ENCODE measurements at regions not wholly inside any gene's neighbourhood (a gene's known extent, or its start where the extent isn't known, plus 50 kb on each side); places are given as distances from the start of the nearest gene placed in this dataset.

DNA sequence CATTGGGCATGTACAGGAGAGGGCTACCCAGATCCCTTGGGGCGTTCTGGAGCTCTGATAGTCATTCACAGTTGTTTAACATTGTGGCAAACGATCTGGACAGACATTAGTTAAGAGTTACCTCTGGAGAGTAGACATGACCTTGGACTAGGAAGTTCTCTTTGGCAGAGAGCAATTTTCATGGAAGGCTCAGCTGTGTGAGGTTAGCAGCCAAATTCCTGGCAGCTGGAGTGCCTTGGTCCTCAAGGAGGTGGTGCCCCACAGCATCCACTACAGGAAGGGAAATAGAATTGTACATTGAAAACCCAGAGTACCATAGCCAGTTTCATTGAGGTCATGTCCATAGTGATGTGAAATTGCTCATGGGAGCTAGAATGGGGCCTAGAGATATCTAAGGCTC lies 82.8 kb downstream of the BLID start:
- Histone ChIP-seq H3K9me3 (ENCODE audit: insufficient read depth, low read length) (no peaks in the 10 kb centered on the region), H4K20me1 (ENCODE audit: low read depth, low read length) (no peaks in the 10 kb centered on the region), H3K27me3 (ENCODE audit: low read length) (no peaks in the 10 kb centered on the region), H3K9ac (ENCODE audit: low read length) (no peak overlapping the region), H3K4me3 (ENCODE audit: insufficient read depth, low read length, poor library complexity, severe bottlenecking) (no peak overlapping the region), H2AFZ (ENCODE audit: low read depth, low read length, severe bottlenecking) (no peak overlapping the region), H3K36me3 (ENCODE audit: low read length) (no peaks in the 10 kb centered on the region), H3K79me2 (ENCODE audit: insufficient read depth, low read length) (no peaks in the 10 kb centered on the region), H3K4me2 (ENCODE audit: low read depth, low read length, poor library complexity, severe bottlenecking) (no peak overlapping the region), H3F3A (ENCODE audit: insufficient read depth) (no peaks in the 10 kb centered on the region), H3K9me2 (replicated peaks; ENCODE audit: insufficient read depth, low read length) (no peaks in the 10 kb centered on the region), H3K27ac (ENCODE audit: low read depth, low read length) (no peak overlapping the region)
- TF ChIP-seq, protein P1, sequence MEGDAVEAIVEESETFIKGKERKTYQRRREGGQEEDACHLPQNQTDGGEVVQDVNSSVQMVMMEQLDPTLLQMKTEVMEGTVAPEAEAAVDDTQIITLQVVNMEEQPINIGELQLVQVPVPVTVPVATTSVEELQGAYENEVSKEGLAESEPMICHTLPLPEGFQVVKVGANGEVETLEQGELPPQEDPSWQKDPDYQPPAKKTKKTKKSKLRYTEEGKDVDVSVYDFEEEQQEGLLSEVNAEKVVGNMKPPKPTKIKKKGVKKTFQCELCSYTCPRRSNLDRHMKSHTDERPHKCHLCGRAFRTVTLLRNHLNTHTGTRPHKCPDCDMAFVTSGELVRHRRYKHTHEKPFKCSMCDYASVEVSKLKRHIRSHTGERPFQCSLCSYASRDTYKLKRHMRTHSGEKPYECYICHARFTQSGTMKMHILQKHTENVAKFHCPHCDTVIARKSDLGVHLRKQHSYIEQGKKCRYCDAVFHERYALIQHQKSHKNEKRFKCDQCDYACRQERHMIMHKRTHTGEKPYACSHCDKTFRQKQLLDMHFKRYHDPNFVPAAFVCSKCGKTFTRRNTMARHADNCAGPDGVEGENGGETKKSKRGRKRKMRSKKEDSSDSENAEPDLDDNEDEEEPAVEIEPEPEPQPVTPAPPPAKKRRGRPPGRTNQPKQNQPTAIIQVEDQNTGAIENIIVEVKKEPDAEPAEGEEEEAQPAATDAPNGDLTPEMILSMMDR (IDR thresholded peaks at IDR 0.05; ENCODE audit: insufficient read depth, low read length, poor library complexity, severe bottlenecking): no peak
- TF ChIP-seq EZH2phosphoT487 (conservative IDR thresholded peaks at IDR 0.05; ENCODE audit: low read length): no peak

DNA sequence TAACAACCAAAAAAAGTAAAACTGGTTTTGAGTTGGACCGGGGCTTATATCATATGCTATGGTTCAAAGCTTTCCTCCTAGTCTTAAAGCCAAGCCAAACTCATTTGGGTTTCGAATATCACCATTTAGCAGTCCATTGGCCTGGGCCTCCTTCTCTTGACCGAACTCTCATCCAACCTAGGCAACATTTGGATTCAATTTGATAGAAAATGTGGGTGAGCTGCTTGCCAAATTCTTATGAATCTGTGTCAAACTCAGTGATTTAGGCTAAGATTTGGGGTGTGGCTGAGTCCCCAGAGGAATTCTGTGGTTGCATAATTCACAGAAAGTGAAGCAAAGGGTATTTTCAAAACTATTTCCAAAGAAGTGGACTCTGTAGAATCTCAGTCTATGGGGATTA lies 83.7 kb downstream of the BLID start:
- Histone ChIP-seq H3K27ac (ENCODE audit: low read depth, low read length) (no peak overlapping the region), H3K9me2 (replicated peaks; ENCODE audit: insufficient read depth, low read length) (no peaks in the 10 kb centered on the region), H3K9me3 (ENCODE audit: insufficient read depth, low read length) (no peaks in the 10 kb centered on the region), H3K9ac (ENCODE audit: low read length) (no peak overlapping the region), H3K79me2 (ENCODE audit: insufficient read depth, low read length) (no peaks in the 10 kb centered on the region), H3F3A (ENCODE audit: insufficient read depth) (no peaks in the 10 kb centered on the region), H3K4me3 (ENCODE audit: insufficient read depth, low read length, poor library complexity, severe bottlenecking) (no peak overlapping the region), H3K27me3 (ENCODE audit: low read length) (no peaks in the 10 kb centered on the region), H3K4me2 (ENCODE audit: low read depth, low read length, poor library complexity, severe bottlenecking) (no peak overlapping the region), H4K20me1 (ENCODE audit: low read depth, low read length) (no peaks in the 10 kb centered on the region), H3K36me3 (ENCODE audit: low read length) (no peaks in the 10 kb centered on the region), H2AFZ (ENCODE audit: low read depth, low read length, severe bottlenecking) (no peak overlapping the region)
- TF ChIP-seq, protein P1 (IDR thresholded peaks at IDR 0.05; ENCODE audit: insufficient read depth, low read length, poor library complexity, severe bottlenecking): no peak
- no peak for TF ChIP-seq EZH2phosphoT487 (conservative IDR thresholded peaks at IDR 0.05; ENCODE audit: low read length)

DNA sequence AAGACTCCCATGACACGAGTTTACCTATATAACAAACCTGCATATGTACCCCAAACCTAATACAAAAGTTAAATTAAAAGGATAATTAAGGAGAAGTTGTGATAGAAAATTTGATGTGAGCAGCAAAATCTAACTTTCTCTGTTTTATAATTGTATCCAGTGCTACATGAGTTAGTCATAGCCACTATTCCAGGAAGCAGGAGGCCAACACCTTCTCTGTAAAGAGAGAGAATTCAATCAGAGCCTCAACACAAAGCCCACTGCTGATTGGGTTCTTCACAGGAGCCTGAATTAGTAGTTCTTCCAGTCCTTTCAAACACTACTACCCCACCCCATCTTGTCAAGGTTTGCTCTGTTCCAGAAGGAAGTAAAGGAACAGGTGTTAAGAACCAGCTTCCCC lies 84.2 kb downstream of the BLID start:
- no peaks in the 10 kb centered on the region for H4K20me1 ChIP-seq (ENCODE audit: low read depth, low read length)
- no peaks in the 10 kb centered on the region for H3K9me2 ChIP-seq (replicated peaks; ENCODE audit: insufficient read depth, low read length)
- H3K4me2 ChIP-seq (ENCODE audit: low read depth, low read length, poor library complexity, severe bottlenecking): no peak overlapping the region
- TF ChIP-seq, protein P1 (IDR thresholded peaks at IDR 0.05; ENCODE audit: insufficient read depth, low read length, poor library complexity, severe bottlenecking): no peak
- no peak for TF ChIP-seq EZH2phosphoT487 (conservative IDR thresholded peaks at IDR 0.05; ENCODE audit: low read length)
- no peaks in the 10 kb centered on the region for H3K27me3 ChIP-seq (ENCODE audit: low read length)
- H3K9ac ChIP-seq (ENCODE audit: low read length): no peak overlapping the region
- H3K79me2 ChIP-seq (ENCODE audit: insufficient read depth, low read length): no peaks in the 10 kb centered on the region
- H3K4me3 ChIP-seq (ENCODE audit: insufficient read depth, low read length, poor library complexity, severe bottlenecking): no peak overlapping the region
- no peaks in the 10 kb centered on the region for H3K36me3 ChIP-seq (ENCODE audit: low read length)
- no peak overlapping the region for H3K27ac ChIP-seq (ENCODE audit: low read depth, low read length)
- H3K9me3 ChIP-seq (ENCODE audit: insufficient read depth, low read length): no peaks in the 10 kb centered on the region
- H2AFZ ChIP-seq (ENCODE audit: low read depth, low read length, severe bottlenecking): no peak overlapping the region
- no peaks in the 10 kb centered on the region for H3F3A ChIP-seq (ENCODE audit: insufficient read depth)

DNA sequence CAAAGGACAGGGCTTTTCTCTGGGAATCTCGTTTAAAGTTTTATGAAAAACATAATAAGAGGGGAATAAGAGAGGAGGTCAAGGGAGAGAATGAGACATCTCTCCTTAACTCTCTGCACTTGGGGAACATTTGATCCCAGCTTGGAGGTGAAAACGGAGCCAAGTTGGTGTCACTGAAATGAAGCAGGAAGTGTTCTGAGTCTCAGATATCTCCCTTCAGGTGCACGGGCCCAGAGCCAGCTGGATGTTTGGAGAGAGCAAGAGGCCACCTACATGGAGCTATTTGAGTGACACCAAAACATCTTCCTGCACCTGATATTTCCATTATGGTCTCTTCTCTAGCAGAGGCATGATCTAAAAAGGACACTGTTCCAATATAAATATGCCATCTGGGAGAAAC lies 85.7 kb downstream of the BLID start:
- TF ChIP-seq, protein P1 (IDR thresholded peaks at IDR 0.05; ENCODE audit: insufficient read depth, low read length, poor library complexity, severe bottlenecking): no peak
- TF ChIP-seq EZH2phosphoT487 (conservative IDR thresholded peaks at IDR 0.05; ENCODE audit: low read length): no peak
- no peaks in the 10 kb centered on the region for H4K20me1 ChIP-seq (ENCODE audit: low read depth, low read length)
- H3F3A ChIP-seq (ENCODE audit: insufficient read depth): no peaks in the 10 kb centered on the region
- no peaks in the 10 kb centered on the region for H3K9me2 ChIP-seq (replicated peaks; ENCODE audit: insufficient read depth, low read length)
- no peaks in the 10 kb centered on the region for H3K79me2 ChIP-seq (ENCODE audit: insufficient read depth, low read length)
- no peak overlapping the region for H3K4me2 ChIP-seq (ENCODE audit: low read depth, low read length, poor library complexity, severe bottlenecking)
- no peaks in the 10 kb centered on the region for H3K36me3 ChIP-seq (ENCODE audit: low read length)
- H3K4me3 ChIP-seq (ENCODE audit: insufficient read depth, low read length, poor library complexity, severe bottlenecking): no peak overlapping the region
- no peak overlapping the region for H3K27ac ChIP-seq (ENCODE audit: low read depth, low read length)
- no peak overlapping the region for H3K9ac ChIP-seq (ENCODE audit: low read length)
- H3K9me3 ChIP-seq (ENCODE audit: insufficient read depth, low read length): no peaks in the 10 kb centered on the region
- H2AFZ ChIP-seq (ENCODE audit: low read depth, low read length, severe bottlenecking): no peak overlapping the region
- no peaks in the 10 kb centered on the region for H3K27me3 ChIP-seq (ENCODE audit: low read length)

Measured in SU-DHL-6 (cell line).